GM18508 (cell line): ENCODE measurements at regions not wholly inside any gene's neighbourhood (a gene's known extent, or its start where the extent isn't known, plus 50 kb on each side); places are given as distances from the start of the nearest gene placed in this dataset.

Experiments used
- ATAC-seq: cut with Tn5 transposase; IDR thresholded peaks from one replicate; pipeline ENCODE4 v1.9.1; 2021; ENCODE audit warnings: moderate number of reproducible peaks; ENCODE audit not compliant: insufficient read depth, unreplicated experiment

DNA sequence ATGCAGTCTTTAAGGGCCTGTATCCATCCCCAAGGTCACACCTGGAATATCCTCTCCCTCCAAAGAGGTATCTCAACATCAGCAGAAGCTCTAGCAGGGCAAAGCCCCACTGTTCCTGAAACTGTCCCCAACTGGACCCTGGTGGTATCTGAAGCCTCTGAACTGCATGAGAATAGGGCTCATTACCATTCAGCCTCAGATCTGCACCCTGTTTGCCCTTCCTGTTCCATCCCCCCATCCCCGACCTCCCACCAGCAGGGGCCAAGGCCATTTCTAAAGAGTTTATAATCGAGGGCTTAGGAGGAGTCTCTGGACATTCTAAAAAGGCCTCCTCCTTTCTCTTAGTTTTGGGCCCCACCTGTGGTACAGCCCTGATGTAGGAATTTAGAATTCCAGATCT is 74.0 kb upstream of the THY1 start:
- no peak for ATAC-seq

GRCh38 chr11:119496469-119496868 is 73.5 kb upstream of the THY1 start:
- ATAC-seq, result no peak

DNA sequence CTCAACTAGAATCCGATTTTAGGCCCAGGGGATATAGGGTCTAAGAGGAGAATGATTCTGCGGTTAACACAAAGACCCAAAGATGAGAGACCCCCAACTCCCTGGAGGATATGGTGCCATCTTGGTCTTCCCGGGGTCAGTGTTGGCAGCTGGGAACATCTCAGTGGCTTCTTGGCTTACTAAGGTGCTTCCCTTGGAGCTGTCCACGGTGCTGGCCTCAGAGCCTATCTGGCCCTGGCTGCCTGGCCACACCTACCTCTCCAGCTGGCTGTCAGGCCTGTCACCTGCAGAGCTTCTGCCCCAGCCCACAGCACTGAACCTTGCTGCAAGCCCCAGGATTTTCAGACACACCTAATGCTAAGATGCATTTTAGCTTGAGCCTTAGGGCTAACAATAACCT is 70.7 kb upstream of the THY1 start:
- no peak for ATAC-seq

DNA sequence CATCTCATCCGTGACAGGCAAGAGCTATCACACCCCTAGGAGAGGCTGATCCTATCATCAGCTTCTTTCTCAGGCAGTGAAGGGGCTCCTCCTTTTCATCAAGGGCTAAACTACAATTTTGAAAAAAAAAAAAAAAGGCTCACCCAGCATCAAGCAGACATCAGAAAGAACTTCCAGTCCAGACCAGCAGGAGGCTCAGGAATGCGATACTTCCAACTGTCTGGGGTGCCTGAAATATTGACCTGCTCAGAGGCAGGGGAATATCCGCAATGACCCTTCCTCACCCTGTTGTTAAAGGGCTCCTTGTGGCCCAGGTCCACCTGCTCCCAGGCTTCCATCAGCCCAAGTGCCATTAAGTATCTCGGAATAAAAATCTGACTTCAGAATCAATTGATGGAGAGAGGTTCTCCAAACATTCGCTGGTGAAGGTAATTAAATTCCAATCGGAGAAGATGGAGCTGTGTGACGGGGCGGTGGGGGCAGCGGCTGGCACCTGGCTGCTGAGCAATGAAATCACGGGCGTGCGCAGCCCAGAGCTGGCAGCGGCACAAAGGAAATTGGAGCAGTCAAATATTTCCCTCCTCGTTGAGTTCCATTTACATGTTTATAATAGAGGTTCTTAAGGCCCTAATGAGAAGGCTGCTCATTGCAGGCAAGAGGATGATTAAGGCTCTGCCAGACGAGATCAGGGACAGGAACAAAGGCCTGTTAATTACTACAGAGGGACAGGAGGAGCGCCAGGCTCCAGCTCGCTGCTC is 69.0 kb upstream of the THY1 start:
- no peak for ATAC-seq

- ATAC-seq, result no peak
These were observed 67.5 kb upstream of the THY1 start for GRCh38 chr11:119490253-119491006.

DNA sequence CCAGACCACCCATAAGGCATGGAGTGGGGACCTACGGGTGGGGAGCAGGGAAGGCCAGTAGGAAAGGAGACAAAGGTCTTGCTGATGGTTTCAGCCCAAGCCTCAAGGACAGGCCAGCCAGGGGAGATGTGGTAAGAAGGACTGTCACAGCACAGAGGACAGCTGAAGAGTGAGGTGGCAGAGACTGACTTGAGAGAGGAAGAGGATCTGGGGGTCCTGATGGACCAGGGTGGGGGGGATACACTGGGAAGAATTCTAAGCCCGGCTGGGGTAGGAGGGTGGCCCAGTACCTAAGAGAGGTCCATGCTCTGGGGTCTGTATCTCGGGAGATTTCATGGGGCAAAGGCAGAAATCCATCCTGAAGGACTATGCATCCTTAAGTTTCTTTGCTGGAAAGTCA is 66.1 kb upstream of the THY1 start:
- ATAC-seq, result no peak

- ATAC-seq, result no peak
These were observed 65.5 kb upstream of the THY1 start for GRCh38 chr11:119488256-119488995.

- ATAC-seq, result no peak
These were observed 63.8 kb upstream of the THY1 start for GRCh38 chr11:119486691-119487259.

- ATAC-seq, result no peak
These were observed 63.0 kb upstream of the THY1 start for GRCh38 chr11:119486016-119486415.

DNA sequence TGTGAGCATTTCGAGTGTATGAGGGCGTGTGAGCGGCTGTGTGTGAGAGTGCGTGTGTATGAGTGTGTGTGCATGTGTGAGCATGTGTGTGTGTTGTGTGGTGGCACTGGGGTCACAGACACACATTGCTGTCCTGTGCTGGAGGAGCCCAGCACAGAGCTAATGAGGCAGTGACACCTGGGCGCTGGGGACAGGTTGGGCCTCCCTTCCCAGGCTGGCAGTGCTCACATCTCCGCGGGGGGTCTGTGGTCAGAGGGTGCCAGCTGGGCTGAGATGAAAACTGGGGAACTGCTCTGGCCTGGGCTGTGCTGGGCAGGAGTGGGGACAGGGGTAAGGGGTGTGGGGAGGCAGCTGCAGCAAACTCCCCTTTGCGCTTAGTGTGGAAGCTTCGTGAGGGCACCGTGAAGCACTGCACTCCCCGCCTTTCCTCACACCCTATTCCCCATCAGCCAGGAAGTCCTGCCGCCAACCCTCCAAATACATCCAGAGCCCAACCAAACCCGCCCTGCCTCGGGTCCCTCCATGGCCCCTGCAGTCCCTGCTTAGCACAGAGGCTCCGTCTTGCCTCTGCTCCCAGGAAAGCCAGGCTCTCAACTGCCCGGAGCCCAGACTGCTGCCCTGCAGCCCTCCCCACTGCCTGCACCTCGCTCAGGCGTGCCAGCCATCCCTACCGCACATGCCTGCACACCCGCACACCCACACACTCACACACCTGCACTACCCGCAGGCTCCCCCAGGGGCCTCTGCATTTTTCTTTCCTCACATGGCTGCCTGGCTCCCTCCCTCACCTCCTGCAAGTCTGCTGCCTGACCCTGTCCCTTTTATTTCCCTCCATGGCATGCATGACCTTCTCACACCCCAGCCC is 62.0 kb upstream of the THY1 start:
- ATAC-seq, result no peak

DNA sequence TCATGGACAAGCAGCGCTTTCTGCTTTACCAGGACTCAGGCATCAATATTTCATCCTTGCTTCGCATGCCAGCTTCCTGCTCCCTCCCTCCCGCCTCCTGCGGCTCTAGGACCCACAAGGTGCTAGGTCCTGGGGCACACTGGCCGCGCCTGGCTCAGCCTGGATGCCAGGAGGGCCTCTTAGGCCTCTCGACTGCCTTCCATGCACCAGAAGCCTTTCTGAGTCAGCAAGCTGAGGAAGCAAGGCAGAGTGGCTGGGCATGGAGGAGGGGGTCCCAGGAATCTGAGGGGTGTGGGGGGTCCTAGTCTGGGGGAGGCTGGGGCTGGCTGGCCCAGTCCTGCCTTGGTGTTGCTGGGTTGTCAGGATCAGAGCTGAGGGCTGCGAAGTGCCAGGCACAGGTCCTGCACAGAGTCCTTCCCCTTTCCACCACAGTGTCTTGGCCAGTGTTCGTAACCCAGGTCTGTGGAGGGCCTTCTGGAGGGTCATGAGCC is 61.0 kb upstream of the THY1 start:
- no peak for ATAC-seq

- ATAC-seq, result no peak
These were observed 60.4 kb upstream of the THY1 start for GRCh38 chr11:119483341-119483880.

GRCh38 chr11:119482521-119483011 is 59.6 kb upstream of the THY1 start:
- no peak for ATAC-seq

DNA sequence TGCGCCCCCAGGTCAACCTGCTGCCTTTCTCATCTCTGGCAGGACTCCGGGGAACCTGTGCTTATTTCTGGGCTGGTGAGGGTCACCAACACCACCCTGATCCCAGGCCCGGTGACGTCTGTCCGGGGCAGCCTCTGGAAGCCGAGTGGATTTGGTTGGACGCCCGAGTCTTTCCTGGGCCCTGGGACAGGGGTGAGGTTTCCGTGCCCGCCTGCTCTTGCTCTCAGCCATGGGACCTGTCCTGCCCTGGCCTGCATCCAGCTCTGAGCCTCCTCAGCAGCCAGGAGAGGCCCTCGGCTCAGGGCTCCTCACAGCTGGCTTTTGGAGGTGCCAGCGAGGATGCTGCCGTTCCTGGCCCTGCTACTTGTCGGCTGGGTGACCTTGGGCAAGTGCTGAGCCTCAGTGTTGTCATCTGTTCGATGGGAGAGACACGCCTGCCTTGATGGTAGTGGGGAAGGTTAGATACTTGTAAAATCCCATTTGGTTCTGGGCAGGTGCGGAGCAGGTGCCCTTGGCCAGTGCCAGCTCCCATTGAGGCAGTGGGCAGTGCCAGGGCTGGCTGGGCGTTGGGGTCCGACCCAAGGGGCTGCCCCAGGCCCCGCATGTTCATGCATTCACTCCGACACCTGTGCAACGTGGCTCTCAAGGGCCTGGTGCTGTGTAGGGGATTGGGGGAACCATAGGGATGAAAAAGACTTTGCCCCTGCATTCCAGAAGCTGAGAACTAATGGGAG is 58.9 kb upstream of the THY1 start:
- ATAC-seq, result no peak

DNA sequence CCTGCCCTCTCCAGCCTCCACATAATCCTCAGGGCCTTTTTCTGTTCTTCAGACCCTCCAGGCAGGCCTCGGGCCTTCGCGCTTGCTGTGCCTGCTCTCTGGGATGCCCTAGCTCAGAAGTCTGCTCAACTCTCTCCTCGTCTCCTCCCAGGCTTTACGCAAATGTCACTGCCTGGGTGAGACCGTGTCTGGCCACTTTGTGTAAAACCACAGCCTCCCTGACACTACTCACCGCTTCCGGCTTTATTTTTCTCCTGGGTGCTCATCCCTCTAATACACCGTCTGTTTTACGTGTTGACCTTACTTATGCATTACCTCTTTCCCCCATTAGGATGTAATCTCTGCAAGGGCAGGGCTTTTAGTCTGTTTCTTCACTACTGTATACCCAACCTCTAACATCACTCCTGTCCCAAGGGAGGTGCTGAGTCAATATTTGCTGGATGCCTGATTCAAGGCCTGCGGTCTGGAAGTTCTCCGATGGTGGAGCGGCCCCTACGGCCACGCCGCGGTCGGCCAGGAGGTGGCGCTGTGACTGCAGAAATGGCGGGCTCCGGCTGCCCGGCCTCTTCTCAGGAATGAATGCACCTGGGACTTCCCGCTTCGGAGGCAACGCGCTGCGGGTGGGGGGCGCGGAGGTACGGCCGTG is 58.2 kb upstream of the THY1 start:
- no peak for ATAC-seq

DNA sequence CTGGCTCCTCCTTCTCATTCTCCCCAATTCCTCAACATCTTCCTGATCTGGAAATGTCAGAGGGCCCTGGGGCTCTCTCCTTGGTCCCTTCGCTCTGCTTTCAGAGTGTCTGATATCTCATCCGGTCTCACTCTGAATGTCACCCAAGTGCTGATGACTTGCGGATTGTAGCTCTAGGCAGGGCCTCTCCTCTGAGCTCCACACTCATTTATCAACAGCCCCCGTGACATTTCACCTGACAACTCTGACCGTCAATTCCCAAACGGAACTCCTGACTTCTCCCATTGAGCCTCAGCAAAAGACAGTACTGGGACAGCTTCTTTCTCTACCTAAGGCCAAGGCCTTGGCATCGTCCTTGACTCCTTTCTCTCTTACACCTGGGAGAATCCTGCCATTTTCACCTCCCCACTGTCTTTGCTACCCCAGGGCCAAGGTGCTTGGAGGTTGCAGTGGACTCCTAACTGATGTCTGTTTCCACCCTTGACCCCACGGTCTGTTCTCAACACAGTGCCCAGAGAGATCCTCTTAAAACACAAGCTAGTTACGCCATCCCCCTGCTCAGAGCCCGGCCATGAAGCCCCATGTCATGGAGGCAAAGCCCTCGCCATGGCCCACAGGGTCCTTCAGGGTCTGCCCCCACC is 57.5 kb upstream of the THY1 start:
- ATAC-seq, result no peak

GRCh38 chr11:119479685-119480275 is 56.8 kb upstream of the THY1 start:
- ATAC-seq, result no peak
